ENCODE measurements at regions not wholly inside any gene's neighbourhood (a gene's known extent, or its start where the extent isn't known, plus 50 kb on each side); places are given as distances from the start of the nearest gene placed in this dataset.
"Not testable (repeated sequence)": the region's sequence is repeated elsewhere in the genome, so short reads cannot be mapped to it uniquely, and the experiment has no call there.

- no peak overlapping the region for H3K4me3 ChIP-seq (ENCODE audit: low read length)
- H3K9me3 ChIP-seq (ENCODE audit: control insufficient read depth, low read length): no peaks in the 10 kb centered on the region
- H3K27me3 ChIP-seq (ENCODE audit: control insufficient read depth, insufficient read depth, low read length): no peaks in the 10 kb centered on the region
- H3K36me3 ChIP-seq (ENCODE audit: control insufficient read depth, insufficient read depth, low read length): no peaks in the 10 kb centered on the region
- no peak overlapping the region for H3K9ac ChIP-seq (ENCODE audit: low read length)
- H3K4me1 ChIP-seq (ENCODE audit: control insufficient read depth, insufficient read depth, low read length): no peaks in the 10 kb centered on the region
Observed at GRCh38 chr3:59212128-59212779, 162.4 kb upstream of the CFAP20DC start.

- Histone ChIP-seq H3K4me1 (ENCODE audit: control insufficient read depth, insufficient read depth, low read length) (no peaks in the 10 kb centered on the region), H3K9ac (ENCODE audit: low read length) (no peak overlapping the region), H3K9me3 (ENCODE audit: control insufficient read depth, low read length) (no peaks in the 10 kb centered on the region), H3K27me3 (ENCODE audit: control insufficient read depth, insufficient read depth, low read length) (no peaks in the 10 kb centered on the region), H3K36me3 (ENCODE audit: control insufficient read depth, insufficient read depth, low read length) (no peaks in the 10 kb centered on the region), H3K4me3 (ENCODE audit: low read length) (no peak overlapping the region)
Observed at GRCh38 chr3:59210260-59210659, 160.4 kb upstream of the CFAP20DC start.

DNA sequence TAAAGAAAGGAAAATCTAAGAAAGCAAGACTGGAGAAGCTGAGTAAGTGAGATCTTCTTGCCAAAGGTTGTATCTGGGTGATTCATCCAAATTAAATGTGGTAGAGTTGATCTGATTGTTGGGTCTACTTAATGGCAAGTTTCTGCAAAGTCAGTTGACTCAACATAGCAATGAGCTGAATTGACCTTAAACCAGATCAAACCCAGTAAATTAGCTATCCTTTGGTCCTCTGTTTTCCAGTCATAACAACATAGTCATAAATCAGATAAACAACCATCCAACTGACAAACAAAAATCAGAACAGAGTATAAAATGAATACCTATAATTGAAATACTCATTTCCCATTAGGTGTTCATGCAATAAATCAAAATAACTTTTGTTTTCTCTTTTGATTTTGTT lies 142.6 kb upstream of the CFAP20DC start:
- no peaks in the 10 kb centered on the region for H3K36me3 ChIP-seq (ENCODE audit: control insufficient read depth, insufficient read depth, low read length)
- H3K4me1 ChIP-seq (ENCODE audit: control insufficient read depth, insufficient read depth, low read length): peaks cover 12% of the 10 kb centered on the region
- H3K9me3 ChIP-seq (ENCODE audit: control insufficient read depth, low read length): no peaks in the 10 kb centered on the region
- H3K4me3 ChIP-seq (ENCODE audit: low read length): no peak overlapping the region
- H3K27me3 ChIP-seq (ENCODE audit: control insufficient read depth, insufficient read depth, low read length): no peaks in the 10 kb centered on the region
- H3K9ac ChIP-seq (ENCODE audit: low read length): no peak overlapping the region

GRCh38 chr3:59191651-59192050 lies 141.8 kb upstream of the CFAP20DC start:
- peaks cover 12% of the 10 kb centered on the region for H3K4me1 ChIP-seq (ENCODE audit: control insufficient read depth, insufficient read depth, low read length)
- no peaks in the 10 kb centered on the region for H3K9me3 ChIP-seq (ENCODE audit: control insufficient read depth, low read length)
- H3K4me3 ChIP-seq (ENCODE audit: low read length): no peak overlapping the region
- H3K9ac ChIP-seq (ENCODE audit: low read length): no peak overlapping the region
- no peaks in the 10 kb centered on the region for H3K36me3 ChIP-seq (ENCODE audit: control insufficient read depth, insufficient read depth, low read length)
- H3K27me3 ChIP-seq (ENCODE audit: control insufficient read depth, insufficient read depth, low read length): no peaks in the 10 kb centered on the region

DNA sequence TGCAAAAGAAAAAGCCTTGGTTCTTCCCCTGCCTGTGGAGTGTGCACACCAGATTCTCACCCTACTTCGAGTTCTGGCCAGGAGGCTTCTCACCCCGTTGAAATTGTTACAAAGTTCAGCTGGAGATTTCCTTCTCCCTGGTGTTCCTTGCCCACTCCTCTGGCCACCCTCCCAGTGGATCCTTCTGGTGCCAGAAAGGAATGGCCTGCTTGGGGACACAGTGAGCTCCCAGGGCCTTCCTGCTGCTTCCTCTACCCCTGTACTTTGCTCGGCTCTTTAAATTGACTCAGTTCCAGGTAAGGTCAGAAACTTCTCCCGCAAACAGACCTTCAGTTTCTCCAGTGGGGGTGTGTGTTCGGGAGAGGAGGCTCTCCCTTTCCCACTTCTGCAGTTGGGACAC lies 140.1 kb upstream of the CFAP20DC start:
- H3K9ac ChIP-seq (ENCODE audit: low read length): no peak overlapping the region
- H3K4me3 ChIP-seq (ENCODE audit: low read length): no peak overlapping the region
- peaks cover 12% of the 10 kb centered on the region for H3K4me1 ChIP-seq (ENCODE audit: control insufficient read depth, insufficient read depth, low read length)
- H3K36me3 ChIP-seq (ENCODE audit: control insufficient read depth, insufficient read depth, low read length): no peaks in the 10 kb centered on the region
- H3K9me3 ChIP-seq (ENCODE audit: control insufficient read depth, low read length): no peaks in the 10 kb centered on the region
- no peaks in the 10 kb centered on the region for H3K27me3 ChIP-seq (ENCODE audit: control insufficient read depth, insufficient read depth, low read length)

DNA sequence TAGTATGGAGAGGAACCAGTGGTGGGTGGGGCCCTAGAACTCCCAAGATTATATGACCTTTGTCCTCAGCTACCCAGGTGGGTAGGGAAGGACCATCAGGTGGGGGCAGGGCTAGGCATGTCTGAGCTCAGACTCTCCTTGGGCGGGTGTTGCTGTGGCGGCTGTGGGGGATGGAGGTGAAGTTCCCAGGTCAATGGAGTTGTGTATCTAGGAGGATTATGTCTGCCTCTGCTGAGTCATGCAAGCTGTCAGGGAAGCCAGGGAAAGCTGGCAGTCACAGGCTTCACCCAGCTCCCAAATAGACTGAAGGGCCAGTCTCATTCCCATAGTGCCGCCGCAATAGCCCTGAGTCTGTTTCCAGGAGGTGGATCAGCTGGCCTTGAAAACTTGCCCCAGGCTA lies 139.7 kb upstream of the CFAP20DC start:
- H3K36me3 ChIP-seq (ENCODE audit: control insufficient read depth, insufficient read depth, low read length): no peaks in the 10 kb centered on the region
- H3K9ac ChIP-seq (ENCODE audit: low read length): no peak overlapping the region
- no peaks in the 10 kb centered on the region for H3K9me3 ChIP-seq (ENCODE audit: control insufficient read depth, low read length)
- H3K4me1 ChIP-seq (ENCODE audit: control insufficient read depth, insufficient read depth, low read length): peaks cover 12% of the 10 kb centered on the region
- H3K4me3 ChIP-seq (ENCODE audit: low read length): no peak overlapping the region
- no peaks in the 10 kb centered on the region for H3K27me3 ChIP-seq (ENCODE audit: control insufficient read depth, insufficient read depth, low read length)

- no peaks in the 10 kb centered on the region for H3K27me3 ChIP-seq (ENCODE audit: control insufficient read depth, insufficient read depth, low read length)
- no peak overlapping the region for H3K9ac ChIP-seq (ENCODE audit: low read length)
- no peak overlapping the region for H3K4me3 ChIP-seq (ENCODE audit: low read length)
- no peaks in the 10 kb centered on the region for H3K9me3 ChIP-seq (ENCODE audit: control insufficient read depth, low read length)
- H3K4me1 ChIP-seq (ENCODE audit: control insufficient read depth, insufficient read depth, low read length): peaks cover 12% of the 10 kb centered on the region
- no peaks in the 10 kb centered on the region for H3K36me3 ChIP-seq (ENCODE audit: control insufficient read depth, insufficient read depth, low read length)
Observed at GRCh38 chr3:59186725-59187124, 136.9 kb upstream of the CFAP20DC start.

GRCh38 chr3:59185591-59186369 lies 136.0 kb upstream of the CFAP20DC start:
- no peak overlapping the region for H3K4me3 ChIP-seq (ENCODE audit: low read length)
- no peaks in the 10 kb centered on the region for H3K9me3 ChIP-seq (ENCODE audit: control insufficient read depth, low read length)
- no peaks in the 10 kb centered on the region for H3K36me3 ChIP-seq (ENCODE audit: control insufficient read depth, insufficient read depth, low read length)
- H3K9ac ChIP-seq (ENCODE audit: low read length): no peak overlapping the region
- no peaks in the 10 kb centered on the region for H3K27me3 ChIP-seq (ENCODE audit: control insufficient read depth, insufficient read depth, low read length)
- H3K4me1 ChIP-seq (ENCODE audit: control insufficient read depth, insufficient read depth, low read length): peaks cover 12% of the 10 kb centered on the region

GRCh38 chr3:59180006-59180405 lies 130.2 kb upstream of the CFAP20DC start:
- H3K4me1 ChIP-seq (ENCODE audit: control insufficient read depth, insufficient read depth, low read length): no peaks in the 10 kb centered on the region
- H3K4me3 ChIP-seq (ENCODE audit: low read length): no peak overlapping the region
- no peak overlapping the region for H3K9ac ChIP-seq (ENCODE audit: low read length)
- H3K36me3 ChIP-seq (ENCODE audit: control insufficient read depth, insufficient read depth, low read length): no peaks in the 10 kb centered on the region
- no peaks in the 10 kb centered on the region for H3K27me3 ChIP-seq (ENCODE audit: control insufficient read depth, insufficient read depth, low read length)
- no peaks in the 10 kb centered on the region for H3K9me3 ChIP-seq (ENCODE audit: control insufficient read depth, low read length)

GRCh38 chr3:59178698-59179097 lies 128.9 kb upstream of the CFAP20DC start:
- no peaks in the 10 kb centered on the region for H3K27me3 ChIP-seq (ENCODE audit: control insufficient read depth, insufficient read depth, low read length)
- H3K4me3 ChIP-seq (ENCODE audit: low read length): no peak overlapping the region
- H3K9me3 ChIP-seq (ENCODE audit: control insufficient read depth, low read length): no peaks in the 10 kb centered on the region
- H3K9ac ChIP-seq (ENCODE audit: low read length): no peak overlapping the region
- no peaks in the 10 kb centered on the region for H3K36me3 ChIP-seq (ENCODE audit: control insufficient read depth, insufficient read depth, low read length)
- no peaks in the 10 kb centered on the region for H3K4me1 ChIP-seq (ENCODE audit: control insufficient read depth, insufficient read depth, low read length)

DNA sequence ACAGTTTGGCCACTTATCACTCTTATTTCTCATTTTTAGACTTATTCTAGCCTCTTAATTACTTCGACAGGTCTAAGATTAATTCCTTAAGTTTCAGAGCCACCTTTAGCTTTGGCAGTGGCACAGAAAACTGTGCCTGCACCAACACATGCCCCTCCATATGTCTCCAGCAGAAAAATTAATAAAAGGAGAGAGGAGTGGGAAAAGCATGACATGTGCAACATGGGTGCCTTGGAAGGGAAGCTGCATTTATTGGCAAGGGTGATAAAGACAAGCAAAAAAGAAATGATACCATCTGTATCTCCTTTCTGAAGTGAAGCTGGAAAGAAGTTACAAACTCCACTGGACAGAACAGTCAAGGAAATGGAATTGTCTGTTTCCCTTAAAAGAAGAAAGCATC lies 121.7 kb upstream of the CFAP20DC start:
- no peaks in the 10 kb centered on the region for H3K27me3 ChIP-seq (ENCODE audit: control insufficient read depth, insufficient read depth, low read length)
- H3K4me3 ChIP-seq (ENCODE audit: low read length): no peak overlapping the region
- H3K9me3 ChIP-seq (ENCODE audit: control insufficient read depth, low read length): no peaks in the 10 kb centered on the region
- no peaks in the 10 kb centered on the region for H3K4me1 ChIP-seq (ENCODE audit: control insufficient read depth, insufficient read depth, low read length)
- H3K9ac ChIP-seq (ENCODE audit: low read length): no peak overlapping the region
- H3K36me3 ChIP-seq (ENCODE audit: control insufficient read depth, insufficient read depth, low read length): no peaks in the 10 kb centered on the region

GRCh38 chr3:59170166-59170565 lies 120.3 kb upstream of the CFAP20DC start:
- H3K4me3 ChIP-seq (ENCODE audit: low read length); H3K4me1 ChIP-seq (ENCODE audit: control insufficient read depth, insufficient read depth, low read length); H3K9me3 ChIP-seq (ENCODE audit: control insufficient read depth, low read length); H3K27me3 ChIP-seq (ENCODE audit: control insufficient read depth, insufficient read depth, low read length); H3K36me3 ChIP-seq (ENCODE audit: control insufficient read depth, insufficient read depth, low read length); H3K9ac ChIP-seq (ENCODE audit: low read length): not testable (repeated sequence)

All from mucosa of stomach (tissue), 1 donor.